GM21717 (cell line): ENCODE measurements at regions not wholly inside any gene's neighbourhood (a gene's known extent, or its start where the extent isn't known, plus 50 kb on each side); places are given as distances from the start of the nearest gene placed in this dataset.
"Not testable (repeated sequence)": the region's sequence is repeated elsewhere in the genome, so short reads cannot be mapped to it uniquely, and the experiment has no call there.

Experiments
- ATAC-seq: cut with Tn5 transposase; IDR thresholded peaks from one replicate; pipeline ENCODE4 v1.9.1; 2021; ENCODE audit warnings: mild to moderate bottlenecking, moderate library complexity; ENCODE audit not compliant: unreplicated experiment

DNA sequence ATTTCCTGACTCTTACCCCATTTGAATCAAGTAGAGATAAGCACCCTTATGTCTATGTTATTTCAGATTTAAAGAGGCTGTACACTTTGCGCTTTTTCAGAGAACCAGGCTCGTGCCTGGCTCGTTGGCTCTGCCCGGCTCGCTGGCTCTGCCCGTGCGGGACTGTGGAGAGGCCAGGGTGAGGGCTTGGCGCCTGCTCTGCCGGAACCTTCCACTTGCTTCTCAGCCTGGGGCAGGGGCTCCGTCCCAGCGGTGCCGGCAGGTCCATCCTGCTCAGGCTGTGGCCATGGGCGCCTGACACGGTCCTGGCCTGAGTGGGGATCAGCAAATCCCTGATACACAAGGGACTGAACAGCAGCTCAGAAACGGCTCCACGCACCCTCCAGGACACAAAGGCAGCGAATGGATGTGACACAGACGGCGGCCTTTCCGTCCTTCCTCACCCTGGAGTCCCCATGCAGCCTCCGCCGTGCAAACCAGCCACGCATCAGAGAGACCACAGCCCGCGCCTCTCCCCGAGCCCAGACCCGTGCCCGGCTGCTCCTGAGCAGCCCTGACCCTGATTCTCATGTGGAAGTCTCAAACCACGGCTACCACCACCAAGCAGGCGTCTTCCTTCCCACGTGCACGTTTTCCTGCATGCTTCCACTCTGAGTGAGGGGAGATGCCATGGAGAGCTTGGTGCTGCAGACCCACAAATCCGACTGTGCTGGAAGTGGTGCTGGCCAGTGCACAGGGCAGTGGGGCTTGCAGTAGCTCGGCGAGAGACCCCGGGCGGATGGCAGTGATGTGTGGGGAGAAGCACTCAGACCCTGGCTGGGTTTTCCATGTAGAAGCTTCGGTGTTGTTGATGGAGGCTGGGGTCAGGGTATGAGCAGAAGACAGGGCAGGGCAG lies 233.9 kb downstream of the ERMARD start:
- ATAC-seq, result no peak

DNA sequence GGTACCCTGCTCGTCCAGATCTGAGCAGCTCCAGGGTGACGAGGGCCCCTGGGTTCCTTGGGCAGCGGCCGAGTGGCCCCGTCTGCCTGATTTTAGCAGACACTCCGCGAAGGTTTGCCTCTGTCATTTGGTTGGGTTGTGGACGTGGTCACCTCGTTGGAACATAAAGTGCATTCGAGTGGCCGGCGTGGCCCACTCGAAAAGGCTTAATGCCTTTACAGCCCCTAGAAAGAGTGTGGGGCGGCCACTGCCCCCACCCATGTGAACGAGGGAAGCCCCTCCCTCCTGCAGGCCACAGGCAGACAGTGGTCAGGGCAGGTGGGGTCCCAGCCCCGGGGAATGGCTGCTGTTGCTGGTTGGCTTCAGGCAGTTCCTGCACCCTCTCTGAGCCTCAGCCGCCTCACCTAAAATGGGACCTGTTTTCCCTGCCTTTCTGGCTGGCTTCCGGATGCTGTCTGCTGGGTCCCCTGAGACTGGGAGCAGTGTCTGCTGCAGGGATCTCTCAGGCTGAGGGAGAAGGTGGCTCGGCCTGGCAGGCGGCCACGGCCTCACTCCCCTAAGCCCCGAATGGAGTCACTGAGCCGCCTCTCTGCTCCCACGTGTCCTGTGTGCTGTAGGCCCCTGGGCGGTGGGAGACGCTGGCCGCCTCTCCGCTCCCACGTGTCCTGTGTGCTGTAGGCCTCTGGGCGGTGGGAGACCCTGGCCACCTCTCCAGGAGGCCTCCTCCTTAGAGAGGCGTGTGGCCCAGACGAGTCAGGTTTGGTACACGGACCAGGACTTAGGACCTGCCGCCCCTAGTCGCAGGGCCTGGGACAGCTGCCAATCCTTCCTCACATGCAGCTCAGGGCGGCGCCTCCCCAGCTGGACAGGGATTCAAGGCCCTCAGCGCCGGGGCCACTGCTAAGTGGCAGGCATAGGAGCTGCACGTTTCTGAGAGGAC lies 233.0 kb downstream of the ERMARD start:
- no peak for ATAC-seq

DNA sequence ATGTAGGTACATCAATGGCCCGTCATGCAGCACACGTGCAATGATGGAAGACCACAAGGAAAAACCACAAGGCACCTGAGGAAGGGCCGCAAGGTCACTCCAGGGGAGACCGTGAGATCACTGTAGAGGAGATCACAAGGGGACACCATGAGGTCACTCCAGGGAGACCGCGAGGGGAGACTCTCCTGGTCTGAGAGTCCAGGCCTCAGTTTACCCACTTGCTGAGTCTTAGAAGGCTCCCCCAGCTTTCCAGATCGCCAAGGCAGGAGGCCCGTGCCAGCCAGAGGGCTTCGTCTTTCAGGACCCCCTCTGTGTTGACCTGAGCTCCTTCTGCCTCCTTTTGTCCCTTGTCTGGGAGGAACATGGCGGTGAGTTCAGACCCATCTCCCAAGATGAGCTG lies 232.2 kb downstream of the ERMARD start:
- no peak for ATAC-seq

DNA sequence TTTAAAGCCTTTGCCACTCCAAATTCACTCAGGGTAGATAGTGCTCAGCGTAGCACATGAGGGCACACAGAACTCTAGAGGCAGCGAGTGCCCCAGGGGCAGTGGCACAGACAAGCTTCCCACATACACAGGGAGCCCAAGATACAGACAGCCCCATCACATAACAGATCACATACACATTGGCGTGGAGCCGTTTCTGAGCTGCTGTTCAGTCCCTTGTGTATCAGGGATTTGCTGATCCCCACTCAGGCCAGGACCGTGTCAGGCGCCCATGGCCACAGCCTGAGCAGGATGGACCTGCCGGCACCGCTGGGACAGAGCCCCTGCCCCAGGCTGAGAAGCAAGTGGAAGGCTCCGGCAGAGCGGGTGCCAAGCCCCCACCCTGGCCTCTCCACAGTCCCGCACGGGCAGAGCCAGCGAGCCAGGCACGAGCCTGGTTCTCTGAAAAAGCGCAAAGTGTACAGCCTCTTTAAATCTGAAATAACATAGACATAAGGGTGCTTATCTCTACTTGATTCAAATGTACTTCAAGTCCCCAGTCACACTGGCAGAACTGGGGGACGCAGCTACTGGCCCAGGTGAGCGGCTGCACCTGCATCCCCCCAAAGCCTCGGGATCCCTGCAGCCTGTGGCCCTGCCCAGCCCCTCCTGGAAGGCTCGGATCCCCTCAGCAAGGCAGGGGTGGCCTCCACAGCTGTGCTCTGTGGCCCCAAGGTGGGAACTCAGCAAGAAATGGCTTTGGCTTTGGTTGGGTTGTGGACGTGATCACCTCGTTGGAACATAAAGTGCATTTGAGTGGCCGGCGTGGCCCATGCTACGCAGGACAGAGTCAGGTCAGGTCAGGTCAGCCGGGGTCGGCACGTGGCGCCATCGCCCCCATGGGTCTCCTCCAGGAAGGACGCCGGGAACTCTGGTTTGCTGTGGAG lies 231.3 kb downstream of the ERMARD start:
- no peak for ATAC-seq

DNA sequence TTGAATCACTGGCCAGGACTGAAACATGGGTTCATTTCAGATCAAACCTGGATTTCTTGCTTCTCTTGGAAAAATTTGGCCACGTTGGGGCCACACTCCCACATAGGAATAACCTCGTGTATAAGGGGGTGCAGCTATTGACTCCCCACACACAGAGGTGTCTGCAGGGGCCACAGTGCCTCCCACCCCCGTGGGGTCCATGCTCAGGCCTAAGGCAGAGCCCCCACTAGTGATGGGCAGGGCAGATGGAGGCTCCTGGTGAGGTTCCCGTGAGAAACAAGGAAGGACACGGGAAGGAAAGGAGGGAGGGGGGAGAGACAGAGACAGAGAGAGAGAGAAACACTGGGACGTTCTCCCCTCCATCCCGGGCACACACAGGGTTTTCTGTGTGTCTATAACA lies 230.5 kb downstream of the ERMARD start:
- ATAC-seq, result no peak

DNA sequence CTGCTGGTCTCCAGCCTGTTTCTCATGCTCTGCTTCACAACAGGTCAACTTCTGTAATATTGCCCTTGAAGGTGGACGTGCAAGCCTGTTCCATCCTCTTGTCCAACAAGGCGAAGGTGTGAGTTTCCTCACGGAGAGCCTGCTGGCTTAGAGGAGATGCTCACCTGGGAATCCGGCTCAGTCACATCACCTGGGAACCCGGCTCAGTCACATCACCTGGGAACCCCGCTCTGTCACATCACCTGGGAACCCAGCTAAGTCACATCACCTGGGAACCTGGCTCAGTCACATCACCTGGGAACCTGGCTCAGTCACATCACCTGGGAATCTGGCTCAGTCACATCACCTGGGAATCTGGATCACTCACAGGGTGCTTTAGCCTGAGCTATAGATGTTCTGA lies 230.1 kb downstream of the ERMARD start:
- no peak for ATAC-seq

DNA sequence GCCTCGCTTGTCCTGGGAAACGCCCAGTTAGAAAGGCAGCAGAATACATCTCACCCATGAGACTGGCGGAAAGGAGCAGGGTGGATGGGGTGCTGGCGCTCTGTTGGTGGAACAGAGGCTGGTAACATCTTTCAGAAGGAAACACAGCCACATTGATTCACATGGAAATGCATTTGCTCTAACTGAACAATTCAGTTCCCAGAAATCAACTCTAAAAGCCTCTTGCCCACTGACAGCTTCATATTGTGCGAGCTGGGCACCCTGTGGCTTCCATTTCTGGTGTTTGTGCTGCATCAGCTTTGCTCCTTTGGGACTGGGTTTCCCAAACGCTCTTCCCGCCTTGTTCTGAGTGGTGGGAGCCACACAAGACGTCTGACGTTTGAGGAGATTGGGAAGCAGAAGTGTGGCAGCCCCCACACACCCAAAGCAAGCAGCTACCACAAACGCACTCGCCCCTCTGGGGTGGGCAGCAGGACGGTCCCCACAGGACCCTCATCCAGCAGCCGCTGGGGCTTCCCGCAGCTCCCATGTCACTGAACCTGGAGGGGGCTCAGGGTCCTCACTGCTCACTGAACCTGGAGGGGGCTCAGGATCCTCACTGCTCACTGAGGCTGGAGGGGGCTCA lies 229.5 kb downstream of the ERMARD start:
- ATAC-seq, result no peak

DNA sequence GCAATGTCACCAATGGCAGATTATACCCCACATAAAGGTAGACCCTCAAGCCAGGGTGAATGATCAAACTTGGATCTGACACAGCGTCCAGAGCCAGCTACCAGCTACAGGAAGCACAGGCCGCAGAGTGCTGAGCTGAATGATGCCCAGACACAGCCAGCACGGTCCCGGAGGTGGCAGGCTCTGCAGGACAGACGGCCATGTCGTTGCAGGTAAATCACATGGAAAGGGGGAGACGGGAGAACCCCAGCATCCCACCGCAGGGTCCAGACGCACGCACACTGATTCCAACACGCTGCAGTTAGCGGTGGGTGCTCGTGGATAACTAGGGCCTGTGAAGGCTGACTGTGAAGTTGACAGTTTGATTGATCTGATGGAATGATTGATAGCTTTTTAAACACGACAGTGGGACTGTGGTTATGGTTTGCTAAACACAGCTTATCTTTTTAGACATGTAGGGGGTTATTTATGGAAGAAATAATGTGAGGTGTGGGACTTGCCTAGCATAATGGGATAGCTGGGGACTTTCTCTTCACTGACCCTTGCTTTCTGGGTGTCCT lies 228.5 kb downstream of the ERMARD start:
- ATAC-seq, result no peak

DNA sequence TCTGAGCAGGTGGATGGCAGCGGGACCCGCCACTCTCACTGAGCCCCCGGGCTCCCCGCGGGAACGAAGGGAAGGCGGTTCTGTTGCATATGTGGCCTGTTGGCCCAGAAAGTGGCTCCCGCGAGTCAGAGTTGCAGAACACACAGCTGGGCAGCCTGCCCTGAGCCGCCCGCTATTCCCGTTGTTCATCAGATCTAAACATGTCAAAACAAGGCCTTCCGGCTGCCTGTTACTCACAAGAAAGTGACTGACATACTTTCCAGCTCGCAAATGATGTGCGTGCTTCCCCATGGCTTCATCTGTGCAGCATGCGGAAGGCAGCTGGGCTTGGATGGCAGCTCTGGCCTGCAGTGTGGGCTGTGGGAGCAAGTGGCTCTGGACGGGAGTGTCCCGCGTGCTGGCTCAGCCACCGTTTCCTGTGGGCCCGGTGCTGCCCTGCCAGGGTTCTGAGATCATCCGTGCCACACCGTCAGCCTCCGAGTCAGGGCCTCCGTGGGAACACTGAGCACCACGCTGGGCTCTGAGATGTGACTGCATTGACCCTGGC lies 227.3 kb downstream of the ERMARD start:
- no peak for ATAC-seq

DNA sequence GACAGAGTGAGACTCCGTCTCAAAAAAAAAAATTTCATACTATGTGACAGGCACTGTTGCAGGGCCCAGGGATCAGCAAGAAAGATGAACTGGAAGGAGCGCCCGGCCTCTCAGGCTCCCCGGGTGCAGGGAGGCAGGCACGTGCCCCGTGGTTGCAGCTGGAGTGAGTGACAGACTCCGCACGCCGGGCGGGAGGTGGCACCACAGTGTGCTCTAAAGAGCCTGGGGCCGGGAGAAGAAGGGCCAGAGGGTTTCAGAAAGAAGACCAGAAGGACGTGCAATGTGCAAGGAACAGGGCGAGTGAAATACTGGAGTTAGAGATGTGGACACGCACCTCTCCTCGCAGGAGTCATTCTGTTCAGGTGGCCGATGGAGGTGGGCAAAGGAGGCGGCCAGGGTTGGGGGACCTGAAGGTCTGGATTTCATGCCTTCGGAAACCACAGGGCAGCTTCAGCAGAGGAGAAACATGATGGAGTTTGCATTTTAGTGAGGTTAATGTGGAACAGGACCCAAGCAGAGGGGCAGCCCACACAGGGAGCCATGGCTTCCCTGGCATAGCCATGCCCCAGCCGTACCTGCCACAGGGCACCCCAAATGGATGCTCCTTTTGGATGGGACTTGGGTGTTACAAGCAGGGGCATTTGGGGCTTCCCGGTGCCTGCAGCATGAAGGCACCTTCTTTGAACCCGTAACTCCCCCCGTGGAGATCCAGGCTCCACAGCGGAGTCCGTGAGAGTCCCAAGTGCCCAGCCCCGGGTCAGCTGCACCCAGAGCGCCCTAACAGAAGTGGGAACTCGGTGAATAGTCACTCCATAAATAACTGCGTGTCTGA lies 226.2 kb downstream of the ERMARD start:
- no peak for ATAC-seq

DNA sequence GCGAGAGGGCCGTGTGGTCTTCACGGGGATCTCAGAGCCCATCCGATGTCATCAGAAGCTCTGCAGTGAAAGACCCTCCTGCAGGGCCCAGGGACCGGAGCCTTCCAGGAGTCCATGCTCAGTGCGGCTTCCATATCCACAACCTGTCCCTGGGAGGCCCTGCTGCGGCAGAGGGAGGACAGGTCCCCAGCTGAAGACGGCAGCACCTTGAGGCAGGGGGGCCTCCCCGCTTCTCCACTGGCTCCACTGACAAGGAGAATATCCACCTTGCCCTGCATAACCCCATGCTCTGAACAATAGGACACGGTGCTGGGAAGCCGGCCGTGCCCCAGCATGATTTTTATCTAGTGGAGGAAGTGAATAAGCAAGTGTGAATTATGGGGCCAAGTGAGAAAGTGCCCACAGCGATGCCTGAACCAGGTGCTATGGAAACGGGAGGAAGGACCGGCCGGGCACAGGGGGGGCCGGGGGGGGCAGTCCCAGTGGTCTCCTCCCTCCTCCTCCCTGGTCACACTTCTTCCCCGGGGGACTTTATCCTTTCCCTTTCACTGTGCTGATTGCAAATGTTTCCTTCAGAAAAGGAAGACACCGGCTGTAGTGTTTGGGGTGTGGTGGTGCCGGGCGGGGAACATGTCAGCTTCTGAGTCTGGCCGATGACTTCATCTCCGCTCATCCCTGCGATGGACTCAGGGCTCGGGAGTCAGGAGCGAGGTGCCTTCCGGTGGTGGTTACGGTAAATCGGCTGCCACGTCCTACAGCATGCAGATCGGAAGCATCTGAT lies 225.1 kb downstream of the ERMARD start:
- ATAC-seq, result no peak

DNA sequence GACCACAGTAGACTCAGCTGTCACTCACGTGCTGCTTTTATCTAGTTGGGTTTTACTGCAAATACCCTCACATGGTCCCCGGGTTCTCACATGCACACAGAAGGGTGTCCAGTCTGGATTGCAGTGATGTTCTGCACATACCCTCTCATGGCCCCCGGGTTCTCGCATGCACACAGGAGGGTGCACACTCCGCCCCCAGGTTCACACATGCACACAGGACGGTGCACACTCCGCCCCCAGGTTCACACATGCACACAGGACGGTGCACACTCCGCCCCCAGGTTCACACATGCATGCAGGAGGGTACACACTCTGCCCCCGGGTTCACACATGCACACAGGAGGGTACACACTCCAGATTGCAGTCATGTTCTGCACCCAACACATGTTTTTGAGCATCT lies 224.3 kb downstream of the ERMARD start:
- ATAC-seq, result no peak

DNA sequence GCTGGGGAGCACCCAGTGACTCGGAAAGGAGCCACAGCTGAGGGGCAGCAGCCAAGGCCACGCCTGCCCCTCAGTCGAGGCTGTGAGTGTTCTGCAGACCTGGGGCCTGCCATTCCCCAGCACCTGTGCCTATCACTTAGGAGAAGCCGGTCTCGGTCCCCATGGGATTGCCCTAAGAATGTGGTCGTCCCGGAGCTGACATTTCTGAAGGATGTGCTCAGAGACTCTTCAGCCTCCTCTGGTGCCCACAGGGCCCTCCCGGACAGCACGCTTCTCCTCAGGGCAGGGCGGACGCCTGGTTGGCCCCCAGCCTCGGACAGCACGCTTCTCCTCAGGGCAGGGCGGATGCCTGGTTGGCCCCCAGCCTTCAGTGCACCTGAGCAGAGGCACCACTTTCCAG lies 223.9 kb downstream of the ERMARD start:
- no peak for ATAC-seq

DNA sequence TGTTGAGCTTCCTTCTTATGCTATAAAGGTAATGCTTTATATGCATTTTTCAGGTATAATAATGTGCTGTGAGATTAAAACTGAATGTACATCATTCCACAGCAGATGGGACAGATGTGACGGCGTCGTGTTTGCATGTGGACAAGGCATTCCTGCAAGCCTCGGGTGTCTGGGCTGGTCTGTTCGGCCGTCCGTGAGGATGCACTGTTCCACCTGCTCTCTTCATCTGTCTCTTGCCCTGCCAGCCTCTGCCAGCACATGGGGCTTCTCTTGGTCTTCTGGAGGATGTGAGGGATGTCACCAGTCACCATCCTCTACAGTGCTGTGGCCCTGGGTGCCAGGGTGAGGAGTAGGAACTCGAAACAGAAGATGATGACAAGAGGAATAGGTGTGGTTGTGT lies 223.2 kb downstream of the ERMARD start:
- ATAC-seq, result no peak

DNA sequence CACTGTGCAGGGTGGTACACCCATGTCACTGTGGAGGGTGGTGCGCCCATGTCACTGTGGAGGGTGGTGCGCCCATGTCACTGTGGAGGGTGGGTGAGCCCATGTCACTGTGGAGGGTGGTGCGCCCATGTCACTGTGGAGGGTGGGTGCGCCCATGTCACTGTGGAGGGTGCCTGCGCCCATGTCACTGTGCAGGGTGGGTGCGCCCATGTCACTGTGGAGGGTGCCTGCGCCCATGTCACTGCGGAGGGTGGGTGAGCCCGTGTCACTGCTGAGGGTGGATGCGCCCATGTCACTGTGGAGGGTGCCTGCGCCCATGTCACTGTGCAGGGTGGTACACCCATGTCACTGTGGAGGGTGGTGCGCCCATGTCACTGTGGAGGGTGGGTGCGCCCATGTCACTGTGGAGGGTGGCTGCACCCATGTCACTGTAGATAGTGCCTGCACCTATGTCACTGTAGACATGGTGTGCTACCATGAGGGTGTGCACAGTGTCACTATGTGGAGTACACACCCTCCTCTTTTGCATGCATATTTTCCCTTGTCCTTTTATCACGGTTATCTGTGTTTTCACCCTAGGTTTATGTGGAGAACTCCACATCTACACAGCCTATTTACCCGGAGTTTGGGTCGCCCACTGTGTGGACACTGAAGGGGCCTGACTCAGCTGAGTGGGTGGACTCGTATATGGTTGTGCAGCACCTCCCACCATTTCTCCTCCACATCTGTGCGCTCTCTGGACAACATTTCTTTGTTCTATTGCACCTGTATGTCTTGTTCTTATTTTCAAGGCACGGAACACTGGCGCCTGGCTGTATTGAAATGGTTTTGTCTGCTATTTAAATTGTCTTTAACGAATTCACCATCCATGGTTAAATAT lies 222.4 kb downstream of the ERMARD start:
- not testable (repeated sequence) for ATAC-seq

DNA sequence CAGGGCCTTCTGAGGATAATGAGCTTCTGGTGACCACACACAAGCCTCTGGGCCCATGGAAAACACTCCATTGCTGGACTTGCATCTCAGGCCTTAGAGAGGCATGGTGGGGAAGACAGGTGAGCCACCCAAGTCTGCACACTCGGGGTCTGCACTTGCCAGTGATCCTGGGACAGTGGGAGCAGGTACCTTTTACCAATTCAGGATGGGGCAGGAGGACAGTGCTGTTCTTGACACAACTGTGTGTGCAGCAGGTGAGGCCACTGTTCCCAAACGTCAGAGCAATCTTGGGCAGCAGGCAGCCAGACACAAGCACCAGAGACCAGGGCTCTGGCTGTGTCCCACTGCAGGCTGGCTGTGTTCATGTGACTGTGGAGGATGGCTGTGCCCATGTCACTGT lies 221.3 kb downstream of the ERMARD start:
- no peak for ATAC-seq

DNA sequence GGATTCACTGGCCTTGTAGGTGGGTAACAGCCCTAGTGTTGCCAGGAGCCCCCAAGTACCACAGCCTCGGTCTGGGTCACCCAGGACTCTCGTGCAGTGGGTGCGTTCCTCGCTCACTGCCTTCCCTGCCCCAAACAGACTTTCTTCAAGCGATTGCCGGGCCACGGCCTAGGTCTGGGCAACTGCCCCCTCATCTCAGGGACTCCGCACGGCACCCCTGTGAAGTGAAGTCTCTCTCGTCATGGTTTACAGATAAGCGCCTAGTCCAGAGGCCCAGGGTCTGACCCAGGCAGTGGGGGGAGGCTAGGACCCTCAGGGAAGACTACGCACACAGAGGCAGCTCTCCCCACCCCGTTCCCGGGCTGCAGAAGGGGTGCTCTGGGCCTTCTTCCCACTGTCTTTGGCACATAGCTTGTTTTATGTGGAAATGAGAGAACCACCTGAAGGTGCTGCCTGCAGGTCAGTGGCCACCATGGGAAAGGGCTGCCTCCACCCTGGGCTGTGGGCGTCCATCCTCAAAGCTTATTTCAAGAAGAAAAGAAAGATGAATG lies 220.8 kb downstream of the ERMARD start:
- ATAC-seq, result no peak
